ENCODE measurements at regions not wholly inside any gene's neighbourhood (a gene's known extent, or its start where the extent isn't known, plus 50 kb on each side); places are given as distances from the start of the nearest gene placed in this dataset.

- TF ChIP-seq CTCF (IDR thresholded peaks at IDR 0.05) (no peak), ZFX (IDR thresholded peaks at IDR 0.05; ENCODE audit: borderline replicate concordance) (no peak)
Observed at GRCh38 chr4:31391976-31392375, 671.8 kb downstream of the PCDH7 start.

Measured in 22Rv1 (cell line).